Heart right ventricle (tissue), 16 donors: ENCODE measurements at regions not wholly inside any gene's neighbourhood (a gene's known extent, or its start where the extent isn't known, plus 50 kb on each side); places are given as distances from the start of the nearest gene placed in this dataset.

Source experiments
- ATAC-seq, 8 donors: fragments of 200-7000 bp; cut with Tn5 transposase; one replicate each; pipeline ENCODE4 v1.9.1; 2020; ENCODE audit warnings: mild to moderate bottlenecking in 8 of 8, moderate library complexity in 8 of 8, moderate number of reproducible peaks in 1 of 8
- DNase-seq, 2 donors: peaks; one replicate each; pipeline ENCODE4 v3.0.0-alpha.2; 2020
- H3K27ac ChIP-seq, 10 donors: fragments of 200-600 bp; sonication (generic) in 2 of 10; one replicate each; pipeline versions ENCODE4 v1.5.0 to v1.8.0; 2020 to 2022; ENCODE audit warnings: mild to moderate bottlenecking in 3 of 10
- H3K27me3 ChIP-seq, 7 donors: fragments of 200-600 bp; one replicate each; pipeline ENCODE4 v1.8.0; 2021 to 2022; ENCODE audit warnings: mild to moderate bottlenecking in 2 of 7
- H3K36me3 ChIP-seq, 9 donors: fragments of 200-600 bp; sonication (generic) in 1 of 9; one replicate each; pipeline versions ENCODE4 v1.5.0 to v1.8.0; 2020 to 2022; ENCODE audit warnings: mild to moderate bottlenecking in 2 of 9
- H3K4me1 ChIP-seq, 9 donors: fragments of 200-600 bp; sonication (generic) in 1 of 9; one replicate each; pipeline versions ENCODE4 v1.5.0 to v1.8.0; 2020 to 2022; ENCODE audit warnings: mild to moderate bottlenecking in 4 of 9
- H3K4me3 ChIP-seq, 10 donors: fragments of 200-600 bp; sonication (generic) in 2 of 10; one replicate each; pipeline versions ENCODE4 v1.5.0 to v1.8.0; 2020 to 2022; ENCODE audit warnings: mild to moderate bottlenecking in 7 of 10, moderate library complexity in 2 of 10
- H3K9me3 ChIP-seq, 11 donors: fragments of 200-600 bp in 10 of 11; sonication (generic) in 2 of 11; one replicate each; pipeline versions ENCODE4 v1.5.0 to v1.8.0; 2013 to 2022; ENCODE audit warnings: mild to moderate bottlenecking in 2 of 11, control low read depth in 1 of 11, moderate library complexity in 1 of 11
- CTCF ChIP-seq, 9 donors: fragments of 200-600 bp; sonication (generic) in 2 of 9; IDR thresholded peaks; one replicate each; pipeline versions ENCODE4 v1.5.0 to v1.8.0; 2021 to 2022; ENCODE audit warnings: antibody characterized with exemption in 9 of 9, mild to moderate bottlenecking in 5 of 9, moderate library complexity in 1 of 9
- WGBS, 2 donors: extraction: QIAGEN DNeasy Blood & Tissue Kit; methylation state at CpG; one replicate each; pipeline ENCODE4 v1.1.7; 2013; ENCODE audit warnings: inconsistent platforms in 1 of 2; 5-methylcytosine and 5-hydroxymethylcytosine counted together
- intact Hi-C, 10 donors: fragments of 100-400 bp; cut with DNase I; formaldehyde crosslinking; loops; one replicate each; pipeline versions ENCODE4 v1.11.1 to v1.14.2; 2022
- donor health status: Arrhythmogenic right ventricular cardiomyopathy.
- donor health status: ischemic (EF 13 %, LVEDD 7.1; RV severe dilation, severe dysfunction).
- donor health status: healthy with polysubstance abuse.
- donor health status: DM: no; HTN: yes; CAD: no.
- donor health status: DM: no; HTN: no; CAD: no.
- donor health status: ischemic (EF 25% LVEDD 6.9; RV normal size, moderate dysfunction).
- donor health status: ischemic (EF 25% LVEDD 5.7; RV mildly dilated, moderate dysfunction).
- donor health status: healthy.
- donor health status: DM: yes; HTN: yes; CAD: no.
- donor health status: Ischemic cardiomyopathy.
- donor health status: ischemic (EF 35%, LVEDD 5.7; RV mildly dilated, moderate dysfunction).
- donor health status: nonischemic (EF 11% LVEDD 7.7; RV severe dilation, severe dysfunction).
- donor health status: DM: yes; HTN: yes; CAD: no.
- donor health status: PGD.
- donor health status: ischemic (EF 29% LVEDD 5.4; RV normal size, mild dysfunction).
- donor health status: nonischemic (EF 23%, LVEDD 6.1; RV moderate dilation, normal function).

GRCh38 chr22:22125028-22125578, 119.5 kb upstream of the VPREB1 start:
- WGBS, 2 donors: 87 to 88% methylated on average over 19 of the region's 19 CpGs
- no peak overlapping the region for H3K27ac ChIP-seq
- ATAC-seq (no peak), DNase-seq (no peak)
- intact Hi-C loops: no loop called here
- no peak overlapping the region for H3K4me3 ChIP-seq
- peaks cover 0 to 32% (median 12%) of the 10 kb centered on the region in 7 donors for H3K27me3 ChIP-seq
- no peaks in the 10 kb centered on the region for H3K9me3 ChIP-seq
- H3K36me3 ChIP-seq: no peaks in the 10 kb centered on the region
- no peaks in the 10 kb centered on the region for H3K4me1 ChIP-seq
- no peak for TF ChIP-seq CTCF (IDR thresholded peaks at IDR 0.05)

- DNase-seq (no peak), ATAC-seq (no peak)
- no peak overlapping the region for H3K27ac ChIP-seq
- H3K4me1 ChIP-seq: no peaks in the 10 kb centered on the region
- no peak for TF ChIP-seq CTCF (IDR thresholded peaks at IDR 0.05)
- peaks cover 0 to 39% (median 15%) of the 10 kb centered on the region in 7 donors for H3K27me3 ChIP-seq
- no peaks in the 10 kb centered on the region for H3K9me3 ChIP-seq
- no peak overlapping the region for H3K4me3 ChIP-seq
- no peaks in the 10 kb centered on the region for H3K36me3 ChIP-seq
- intact Hi-C loops: no loop called here
- 89 to 93% methylated on average over 12 of the region's 12 CpGs for WGBS, 2 donors
Observed at GRCh38 chr22:22124374-22124773, 120.2 kb upstream of the VPREB1 start.

GRCh38 chr22:22123960-22124278, 120.7 kb upstream of the VPREB1 start:
- no peak for ATAC-seq
- Histone ChIP-seq H3K36me3 (no peaks in the 10 kb centered on the region), H3K27me3 (peaks cover 0 to 43% (median 20%) of the 10 kb centered on the region in 7 donors), H3K9me3 (no peaks in the 10 kb centered on the region), H3K27ac (no peak overlapping the region), H3K4me3 (no peak overlapping the region), H3K4me1 (no peaks in the 10 kb centered on the region)
- intact Hi-C loops: no loop called here
- 90 to 95% methylated on average over 15 of the region's 15 CpGs for WGBS, 2 donors
- no peak for DNase-seq
- TF ChIP-seq CTCF (IDR thresholded peaks at IDR 0.05): no peak

GRCh38 chr22:22123118-22123959, 121.2 kb upstream of the VPREB1 start:
- WGBS, 2 donors: 80 to 84% methylated on average over 16 of the region's 16 CpGs
- ATAC-seq (no peak), DNase-seq (no peak)
- intact Hi-C loops: no loop called here
- no peak overlapping the region for H3K4me3 ChIP-seq
- H3K9me3 ChIP-seq: no peaks in the 10 kb centered on the region
- H3K27ac ChIP-seq: no peak overlapping the region
- no peak for TF ChIP-seq CTCF (IDR thresholded peaks at IDR 0.05)
- no peaks in the 10 kb centered on the region for H3K4me1 ChIP-seq
- H3K27me3 ChIP-seq: peaks cover 0 to 49% (median 25%) of the 10 kb centered on the region in 7 donors
- no peaks in the 10 kb centered on the region for H3K36me3 ChIP-seq
